K562 (cell line): ENCODE measurements at regions not wholly inside any gene's neighbourhood (a gene's known extent, or its start where the extent isn't known, plus 50 kb on each side); places are given as distances from the start of the nearest gene placed in this dataset.

ENCODE experiments used
- ATAC-seq: fragments of 200-7000 bp; cut with Tn5 transposase; 3 replicates; pipeline ENCODE4 v1.9.1; 2020; ENCODE audit warnings: moderate library complexity
- BruUV-seq: library from RNA; stranded (reverse); fragments of 400-500 nt; replicated peaks from 2 replicates; lab custom pipeline; 2021; lab: Mats Ljungman, UMichigan
- CTCF ChIA-PET: fragments of 300-600 bp; formaldehyde crosslinking; extraction: SDS; loops from one replicate; lab custom pipeline; 2021; ENCODE audit warnings: low intra/inter-chr PET ratio; lab: Yijun Ruan, JAX
- POLR2A ChIA-PET: fragments of 300-600, 350-650 bp; sonication (Branson Sonifier 250); formaldehyde crosslinking; extraction: SDS; loops from one replicate; lab custom pipeline; 2021; ENCODE audit warnings: antibody characterized with exemption, inconsistent platforms; lab: Yijun Ruan, JAX
- DNase-seq, 4 experiments: peaks; one replicate each; pipeline versions ENCODE4 v3.0.0 to v3.0.0-alpha.2; 2011 to 2018; ENCODE audit warnings: low spot score in 3 of 4, mixed read lengths in 3 of 4; ENCODE audit errors: extremely low read depth in 1 of 4
- FAIRE-seq: peaks from 2 replicates; lab custom pipeline; 2011; peaks lifted over from hg19 to GRCh38; lab: Jason Lieb, UNC
- H2AFZ ChIP-seq: 2 replicates; pipeline ENCODE4 v1.6.0; 2011; ENCODE audit warnings: low read depth, low read length, control low read depth, inconsistent platforms
- H3K27ac ChIP-seq: fragments of 200-600 bp; 3 replicates; pipeline ENCODE4 v1.8.0; 2011; ENCODE audit warnings: low read depth, mild to moderate bottlenecking, control low read depth, inconsistent platforms, low read length, moderate library complexity, mixed read lengths; ENCODE audit errors: extremely low read depth
- H3K27me3 ChIP-seq, 2 experiments: fragments of 300-600 bp in 1 of 2; 2 replicates in 1 of 2; 3 replicates in 1 of 2; pipeline versions ENCODE4 v1.6.0 to v1.8.0; 2011; ENCODE audit warnings: inconsistent platforms in 2 of 2, low read length in 2 of 2, mild to moderate bottlenecking in 1 of 2, mixed read lengths in 1 of 2, moderate library complexity in 1 of 2; ENCODE audit not compliant: control insufficient read depth in 2 of 2, insufficient read depth in 2 of 2
- H3K36me3 ChIP-seq: fragments of 300-600 bp; 3 replicates; pipeline ENCODE4 v1.8.0; 2011; ENCODE audit warnings: mild to moderate bottlenecking, low read length, inconsistent platforms; ENCODE audit not compliant: control insufficient read depth, insufficient read depth
- H3K4me1 ChIP-seq, 2 experiments: fragments of 200-600 bp in 1 of 2; replicated peaks in 1 of 2; 2 replicates in 1 of 2; 3 replicates in 1 of 2; pipeline versions ENCODE4 v1.5.1 to v1.8.0; 2011; ENCODE audit warnings: inconsistent platforms in 2 of 2, low read length in 2 of 2, mild to moderate bottlenecking in 1 of 2, mixed read lengths in 1 of 2, moderate library complexity in 1 of 2; ENCODE audit not compliant: control insufficient read depth in 2 of 2, insufficient read depth in 2 of 2
- H3K4me2 ChIP-seq: 2 replicates; pipeline ENCODE4 v1.6.1; 2011; ENCODE audit warnings: low read length, control low read depth, inconsistent platforms, mixed read lengths; ENCODE audit not compliant: insufficient read depth
- H3K4me3 ChIP-seq: fragments of 200-600 bp; sonication (generic), shearing (Covaris generic); 2 replicates; pipeline ENCODE4 v1.5.1; 2016; ENCODE audit warnings: control low read depth, inconsistent platforms
- H3K79me2 ChIP-seq: fragments of 200-600 bp; 3 replicates; pipeline ENCODE4 v1.8.0; 2011; ENCODE audit warnings: low read length, inconsistent platforms; ENCODE audit not compliant: control insufficient read depth, insufficient read depth
- H3K9ac ChIP-seq, 2 experiments: 2 replicates each; pipeline versions ENCODE4 v1.6.0 to v1.6.1; 2011; ENCODE audit warnings: low read depth in 2 of 2, low read length in 2 of 2, control low read depth in 1 of 2, inconsistent platforms in 1 of 2, mild to moderate bottlenecking in 1 of 2, mixed read lengths in 1 of 2; ENCODE audit not compliant: insufficient read depth in 1 of 2
- H3K9me1 ChIP-seq: one replicate; pipeline ENCODE4 v1.6.0; 2011; ENCODE audit warnings: inconsistent platforms, mild to moderate bottlenecking, low read length, moderate library complexity; ENCODE audit not compliant: control insufficient read depth, insufficient read depth
- H3K9me3 ChIP-seq: replicated peaks from 2 replicates; pipeline ENCODE4 v1.5.1; 2011; ENCODE audit warnings: low read depth, low read length, inconsistent platforms; ENCODE audit not compliant: control insufficient read depth, insufficient read depth
- H4K20me1 ChIP-seq: replicated peaks from 2 replicates; pipeline ENCODE4 v1.6.1; 2011; ENCODE audit warnings: low read length, inconsistent platforms, mixed read lengths; ENCODE audit not compliant: control insufficient read depth, insufficient read depth
- MEIS2 ChIP-seq: fragments of 450-650 bp; IDR thresholded peaks from 2 replicates; pipeline ENCODE4 v1.6.1; 2014; ENCODE audit warnings: mild to moderate bottlenecking; ENCODE audit not compliant: partially characterized antibody
- MLX ChIP-seq, 2 experiments: fragments of 450-650 bp in 1 of 2; sonication (generic) in 1 of 2; formaldehyde crosslinking; conservative IDR thresholded peaks; 2 replicates each; pipeline versions ENCODE4 v1.4.0 to v1.8.1; 2020 to 2022; ENCODE audit warnings: mild to moderate bottlenecking in 1 of 2, missing genetic modification reagents in 1 of 2
- PKNOX1 ChIP-seq: fragments of 450-650 bp; IDR thresholded peaks from 2 replicates; pipeline ENCODE4 v1.6.1; 2016
- ZC3H11A ChIP-seq: IDR thresholded peaks from 2 replicates; pipeline ENCODE4 v1.6.1; 2012; ENCODE audit warnings: low read depth, low read length, improper control_type of control experiment
- ZNF707 ChIP-seq: fragments of 250-450 bp; sonication (Bioruptor Pico); conservative IDR thresholded peaks from 2 replicates; pipeline ENCODE4 v1.8.0; 2022; ENCODE audit warnings: inconsistent platforms, mild to moderate bottlenecking, moderate library complexity
- WGBS: fragments of 100-300 bp; shearing (Covaris generic); methylation state at CpG from one replicate; pipeline ENCODE4 v1.1.6; 2016; ENCODE audit warnings: low coverage, mixed read lengths; ENCODE audit not compliant: insufficient coverage; ENCODE audit errors: missing lambda C conversion rate; 5-methylcytosine and 5-hydroxymethylcytosine counted together
- in situ Hi-C: fragments of 300-500 bp; cut with MboI; formaldehyde crosslinking; loops from 4 replicates; pipeline ENCODE4 v1.15.0; 2018; ENCODE audit warnings: inconsistent platforms, mixed read lengths
- intact Hi-C: fragments of 100-400 bp; cut with micrococcal nuclease; formaldehyde crosslinking; loops from 2 replicates; pipeline ENCODE4 v1.14.2; 2022
- TF ChIP-seq, protein P1 (sequence below), 2 experiments: IDR thresholded peaks in 1 of 2; conservative IDR thresholded peaks in 1 of 2; 2 replicates each; pipeline ENCODE4 v1.6.1; 2016; ENCODE audit warnings: low read depth in 2 of 2, mild to moderate bottlenecking in 1 of 2, missing compliant biosample characterization in 1 of 2, missing genetic modification characterization in 1 of 2, moderate library complexity in 1 of 2

DNA sequence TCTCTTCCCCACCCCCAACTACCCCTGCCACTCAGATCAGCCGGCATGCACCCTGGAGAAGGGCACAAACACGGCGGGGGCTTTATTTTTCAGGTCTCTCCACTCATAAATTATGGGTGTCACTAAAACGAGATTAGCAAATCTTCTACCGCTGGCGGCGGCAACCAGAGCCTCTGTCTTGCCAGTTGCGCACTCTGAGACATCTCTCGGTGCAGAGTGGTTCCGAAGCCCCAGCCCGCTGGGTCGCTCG is 125.3 kb upstream of the C11orf58 start:
- no peaks in the 10 kb centered on the region for H3K79me2 ChIP-seq
- WGBS, result under 1% methylated on average over 13 of the region's 13 CpGs
- in situ Hi-C loops (loop anchor here (25.0 kb wide), 1 partner anchor 776 kb away; no protein-coding TSS in a partner anchor), intact Hi-C loops (loop anchor here (1.0 to 10.0 kb wide), 3 partner anchors 422 to 841 kb away; no protein-coding TSS in a partner anchor)
- peak overlapping the region; percentile 36 for H3K4me3 ChIP-seq
- no peak; the same call in 2 of the 3 replicates for ATAC-seq
- no TSS peak for BruUV-seq
- H3K9ac ChIP-seq, result peak overlapping the region in 1 of 2 experiments; percentile 78; a peak in 2 of 4 replicates
- no peak overlapping the region for H3K27ac ChIP-seq
- DNase-seq, result no peak
- peaks cover 4 to 18% of the 10 kb centered on the region in 2 experiments; a peak in 4 of 5 replicates for H3K4me1 ChIP-seq
- no peaks in the 10 kb centered on the region for H3K36me3 ChIP-seq
- no peaks in the 10 kb centered on the region for H4K20me1 ChIP-seq
- H3K4me2 ChIP-seq, result peak overlapping the region; percentile 81
- ChIA-PET CTCF (interaction anchor here (0.6 to 3.5 kb wide), 5 partner anchors 44 to 843 kb away, joined by 3 to 14 read pairs (median 4); no protein-coding TSS in a partner anchor), POLR2A (interaction anchor here (0.6 to 1.1 kb wide), 4 partner anchors 114 to 422 kb away, joined by 3 to 4 read pairs (median 4); no protein-coding TSS in a partner anchor)
- TF ChIP-seq ZC3H11A (no peak), ZNF707 (CRISPR knock-in tag) (no peak), PKNOX1 (peak; percentile 74), MLX (CRISPR knock-in tag; conservative IDR thresholded peaks at IDR 0.05) (no peak), MEIS2 (peak; percentile 77)
- TF ChIP-seq, protein P1, sequence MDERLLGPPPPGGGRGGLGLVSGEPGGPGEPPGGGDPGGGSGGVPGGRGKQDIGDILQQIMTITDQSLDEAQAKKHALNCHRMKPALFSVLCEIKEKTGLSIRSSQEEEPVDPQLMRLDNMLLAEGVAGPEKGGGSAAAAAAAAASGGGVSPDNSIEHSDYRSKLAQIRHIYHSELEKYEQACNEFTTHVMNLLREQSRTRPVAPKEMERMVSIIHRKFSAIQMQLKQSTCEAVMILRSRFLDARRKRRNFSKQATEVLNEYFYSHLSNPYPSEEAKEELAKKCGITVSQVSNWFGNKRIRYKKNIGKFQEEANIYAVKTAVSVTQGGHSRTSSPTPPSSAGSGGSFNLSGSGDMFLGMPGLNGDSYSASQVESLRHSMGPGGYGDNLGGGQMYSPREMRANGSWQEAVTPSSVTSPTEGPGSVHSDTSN (CRISPR knock-in tag; IDR thresholded peaks at IDR 0.05; ENCODE audit: low read depth), result no peak
- TF ChIP-seq, protein P1 (tag; conservative IDR thresholded peaks at IDR 0.05; ENCODE audit: low read depth), result peak; percentile 46; the same call in 1 of the 2 replicates
- no peak for FAIRE-seq
- H2AFZ ChIP-seq, result peak overlapping the region; percentile 79
- peaks cover 0 to 7% of the 10 kb centered on the region in 2 experiments; a peak in 2 of 5 replicates for H3K27me3 ChIP-seq
- H3K9me3 ChIP-seq, result no peaks in the 10 kb centered on the region
- H3K9me1 ChIP-seq, result no peaks in the 10 kb centered on the region
